SK-N-SH (cell line): ENCODE measurements at regions not wholly inside any gene's neighbourhood (a gene's known extent, or its start where the extent isn't known, plus 50 kb on each side); places are given as distances from the start of the nearest gene placed in this dataset.

ENCODE experiments used
- CTCF ChIA-PET: fragments of 300-600, 350-600 bp; formaldehyde crosslinking; extraction: SDS; loops from one replicate; lab custom pipeline; 2021; lab: Yijun Ruan, JAX
- POLR2A ChIA-PET: fragments of 350-600 bp; sonication (Branson Sonifier 250); formaldehyde crosslinking; extraction: SDS; loops from one replicate; lab custom pipeline; 2020; ENCODE audit warnings: antibody characterized with exemption, inconsistent platforms; lab: Yijun Ruan, JAX
- DNase-seq: peaks from one replicate; pipeline ENCODE4 v3.0.0; 2012
- H2AFZ ChIP-seq: fragments of 200-600 bp; sonication (generic); 2 replicates; pipeline ENCODE4 v1.8.1; 2016; ENCODE audit warnings: antibody characterized with exemption, mild to moderate bottlenecking, low read depth
- H3F3A ChIP-seq: fragments of 200-600 bp; sonication (generic); replicated peaks from 2 replicates; pipeline ENCODE3; 2016; ENCODE audit warnings: antibody characterized with exemption, mild to moderate bottlenecking; ENCODE audit not compliant: insufficient read depth
- H3K27ac ChIP-seq, 2 experiments: fragments of 200-500 bp in 1 of 2; fragments of 200-600 bp in 1 of 2; sonication (Bioruptor generic) in 1 of 2; sonication (generic), shearing (Covaris generic) in 1 of 2; 2 replicates each; pipeline versions ENCODE4 v1.5.1 to v1.6.1; 2014 to 2016; ENCODE audit warnings: low read depth in 2 of 2, inconsistent platforms in 1 of 2, low read length in 1 of 2, mild to moderate bottlenecking in 1 of 2, mixed read lengths in 1 of 2
- H3K27me3 ChIP-seq: fragments of 200-600 bp; sonication (generic), shearing (Covaris generic); 2 replicates; pipeline ENCODE4 v1.6.1; 2016; ENCODE audit warnings: mixed run types; ENCODE audit not compliant: insufficient read depth
- H3K36me3 ChIP-seq, 2 experiments: fragments of 200-500 bp in 1 of 2; fragments of 200-600 bp in 1 of 2; sonication (Bioruptor generic) in 1 of 2; sonication (generic) in 1 of 2; replicated peaks in 1 of 2; 2 replicates each; pipeline versions ENCODE3 to v1.5.1; 2014 to 2016; ENCODE audit warnings: low read length in 1 of 2, mild to moderate bottlenecking in 1 of 2; ENCODE audit not compliant: insufficient read depth in 2 of 2, control insufficient read depth in 1 of 2
- H3K4me1 ChIP-seq, 2 experiments: fragments of 200-500 bp in 1 of 2; fragments of 200-600 bp in 1 of 2; sonication (Bioruptor generic) in 1 of 2; sonication (generic), shearing (Covaris generic) in 1 of 2; 2 replicates each; pipeline versions ENCODE4 v1.5.1 to v1.6.1; 2014 to 2016; ENCODE audit warnings: low read depth in 1 of 2, low read length in 1 of 2, mixed run types in 1 of 2; ENCODE audit not compliant: insufficient read depth in 2 of 2, control insufficient read depth in 1 of 2
- H3K4me2 ChIP-seq: fragments of 200-600 bp; sonication (generic), shearing (Covaris generic); 2 replicates; pipeline ENCODE4 v1.6.1; 2017; ENCODE audit warnings: mixed run types
- H3K4me3 ChIP-seq, 2 experiments: fragments of 200-500 bp in 1 of 2; fragments of 200-600 bp in 1 of 2; sonication (Bioruptor generic) in 1 of 2; sonication (generic), shearing (Covaris generic) in 1 of 2; 2 replicates each; pipeline versions ENCODE4 v1.5.1 to v1.8.1; 2014 to 2016; ENCODE audit warnings: low read depth in 2 of 2, inconsistent platforms in 1 of 2, low read length in 1 of 2, mild to moderate bottlenecking in 1 of 2, mixed read lengths in 1 of 2, moderate library complexity in 1 of 2
- H3K79me2 ChIP-seq: fragments of 200-600 bp; sonication (generic); 2 replicates; pipeline ENCODE4 v1.8.1; 2017; ENCODE audit warnings: mild to moderate bottlenecking; ENCODE audit not compliant: insufficient read depth
- H3K9ac ChIP-seq: fragments of 200-600 bp; sonication (generic); 2 replicates; pipeline ENCODE4 v1.6.1; 2017; ENCODE audit warnings: mixed run types
- H3K9me2 ChIP-seq: fragments of 200-600 bp; sonication (generic); 2 replicates; pipeline ENCODE4 v1.6.1; 2017; ENCODE audit warnings: mixed run types
- H3K9me3 ChIP-seq: fragments of 200-600 bp; sonication (generic); 2 replicates; pipeline ENCODE4 v1.6.1; 2017; ENCODE audit warnings: mixed run types, mild to moderate bottlenecking, moderate library complexity
- H4K20me1 ChIP-seq: fragments of 200-600 bp; sonication (generic); 2 replicates; pipeline ENCODE4 v1.6.1; 2017; ENCODE audit warnings: mild to moderate bottlenecking, mixed run types; ENCODE audit not compliant: insufficient read depth
- CTCF ChIP-seq: fragments of 200-600 bp; sonication (generic); IDR thresholded peaks from 2 replicates; pipeline ENCODE4 v1.6.1; 2017; ENCODE audit warnings: antibody characterized with exemption, mild to moderate bottlenecking, moderate library complexity
- EZH2phosphoT487 ChIP-seq: fragments of 200-600 bp; sonication (generic); IDR thresholded peaks from 2 replicates; pipeline ENCODE4 v1.6.1; 2017; ENCODE audit warnings: low read depth, mixed run types, mild to moderate bottlenecking, antibody characterized with exemption, moderate library complexity, borderline replicate concordance
- FOXM1 ChIP-seq: IDR thresholded peaks from 2 replicates; pipeline ENCODE4 v1.4.0; 2012; ENCODE audit warnings: low read depth, mild to moderate bottlenecking
- GABPA ChIP-seq: IDR thresholded peaks from 2 replicates; pipeline ENCODE4 v1.4.0; 2012; ENCODE audit warnings: low read depth, mild to moderate bottlenecking
- IRF3 ChIP-seq: fragments of 150-350 bp; IDR thresholded peaks from 2 replicates; pipeline ENCODE4 v1.6.1; 2016; ENCODE audit warnings: mild to moderate bottlenecking, low read depth, low read length
- JUND ChIP-seq: IDR thresholded peaks from 2 replicates; pipeline ENCODE4 v1.4.0; 2012
- MEF2A ChIP-seq: IDR thresholded peaks from 2 replicates; pipeline ENCODE4 v1.4.0; 2012; ENCODE audit warnings: low read depth, borderline replicate concordance
- NFIC ChIP-seq: IDR thresholded peaks from 2 replicates; pipeline ENCODE4 v1.4.0; 2012; ENCODE audit warnings: borderline replicate concordance
- PBX3 ChIP-seq: IDR thresholded peaks from 2 replicates; pipeline ENCODE4; 2012
- POLR2AphosphoS5 ChIP-seq: IDR thresholded peaks from 2 replicates; pipeline ENCODE4 v1.6.1; 2012; ENCODE audit warnings: low read depth, low read length
- RAD21 ChIP-seq: IDR thresholded peaks from 2 replicates; pipeline ENCODE4 v1.6.1; 2012; ENCODE audit warnings: mild to moderate bottlenecking, low read length
- RCOR1 ChIP-seq: fragments of 150-350 bp; IDR thresholded peaks from 2 replicates; pipeline ENCODE4 v1.6.1; 2017; ENCODE audit warnings: antibody characterized with exemption, low read length
- RFX5 ChIP-seq: IDR thresholded peaks from 2 replicates; pipeline ENCODE4 v1.6.1; 2012; ENCODE audit warnings: mild to moderate bottlenecking, improper control_type of control experiment, low read length
- TCF12 ChIP-seq: IDR thresholded peaks from 2 replicates; pipeline ENCODE4 v1.4.0; 2012
- USF2 ChIP-seq: fragments of 150-350 bp; IDR thresholded peaks from 2 replicates; pipeline ENCODE4 v1.6.1; 2017; ENCODE audit warnings: antibody characterized with exemption, low read length, low read depth, borderline replicate concordance
- WGBS: methylation state at CpG from one replicate; pipeline ENCODE4 v1.1.6; 2017; ENCODE audit warnings: low lambda C conversion rate; 5-methylcytosine and 5-hydroxymethylcytosine counted together

GRCh38 chr3:146334151-146334550 lies 83.2 kb upstream of the PLSCR4 start:
- 14% methylated on average over 7 of the region's 7 CpGs for WGBS
- no peaks in the 10 kb centered on the region for H3K79me2 ChIP-seq
- H3K9me2 ChIP-seq, result no peaks in the 10 kb centered on the region
- H3K4me2 ChIP-seq, result no peak overlapping the region
- H3K4me1 ChIP-seq, result no peaks in the 10 kb centered on the region
- no peak overlapping the region for H3K27ac ChIP-seq
- CTCF ChIA-PET, result no interaction called here
- 0 out of 2 replicates have a peak, but pooled peaks cover 23% of the 10 kb centered on the region for H3K27me3 ChIP-seq
- no peak overlapping the region for H3K4me3 ChIP-seq
- POLR2A ChIA-PET, result no interaction called here
- no peaks in the 10 kb centered on the region for H3K36me3 ChIP-seq
- H3K9me3 ChIP-seq, result no peaks in the 10 kb centered on the region
- no peak overlapping the region for H2AFZ ChIP-seq
- no peak for DNase-seq
- H4K20me1 ChIP-seq, result no peaks in the 10 kb centered on the region
- H3K9ac ChIP-seq, result no peak overlapping the region
- no peaks in the 10 kb centered on the region for H3F3A ChIP-seq
- TF ChIP-seq IRF3 (no peak), CTCF (peak; percentile 23; the same call in 1 of the 2 replicates), USF2 (no peak), RCOR1 (no peak), NFIC (no peak), EZH2phosphoT487 (no peak), RAD21 (no peak), FOXM1 (no peak)
- TF ChIP-seq, all 33 proteins: peak for 1

GRCh38 chr3:146331967-146332366 lies 81.1 kb upstream of the PLSCR4 start:
- Histone ChIP-seq H3K27ac (no peak overlapping the region), H3K36me3 (no peaks in the 10 kb centered on the region), H3K4me1 (no peaks in the 10 kb centered on the region), H3K9me2 (no peaks in the 10 kb centered on the region), H3K4me3 (no peak overlapping the region), H3K9me3 (no peaks in the 10 kb centered on the region), H3K9ac (no peak overlapping the region), H3K79me2 (no peaks in the 10 kb centered on the region), H3F3A (no peaks in the 10 kb centered on the region), H4K20me1 (no peaks in the 10 kb centered on the region), H3K4me2 (no peak overlapping the region), H2AFZ (no peak overlapping the region), H3K27me3 (0 out of 2 replicates have a peak, but pooled peaks cover 17% of the 10 kb centered on the region)
- ChIA-PET POLR2A (no interaction called here), CTCF (no interaction called here)
- no peak for DNase-seq
- TF ChIP-seq EZH2phosphoT487 (no peak), POLR2AphosphoS5 (no peak), MEF2A (no peak), FOXM1 (no peak), RAD21 (no peak), TCF12 (no peak), CTCF (no peak), IRF3 (no peak), RCOR1 (no peak), NFIC (no peak), PBX3 (no peak), GABPA (no peak), USF2 (no peak), JUND (no peak), RFX5 (no peak)
